GM10266 (cell line): ENCODE measurements at regions not wholly inside any gene's neighbourhood (a gene's known extent, or its start where the extent isn't known, plus 50 kb on each side); places are given as distances from the start of the nearest gene placed in this dataset.

Source experiments
- DNase-seq: peaks from one replicate; pipeline ENCODE4 v3.0.0; 2012; ENCODE audit errors: extremely low spot score
- CTCF ChIP-seq: IDR thresholded peaks from 2 replicates; pipeline ENCODE4 v1.5.1; 2012; ENCODE audit warnings: mild to moderate bottlenecking, low read depth; ENCODE audit not compliant: control insufficient read depth, insufficient read depth; ENCODE audit errors: missing control alignments

- no peak for TF ChIP-seq CTCF
- no peak for DNase-seq
Measured at GRCh38 chr6:51013376-51013775, 194.7 kb downstream of the TFAP2B start.

GRCh38 chr6:51015394-51015793 lies 196.7 kb downstream of the TFAP2B start:
- DNase-seq: no peak
- no peak for TF ChIP-seq CTCF

- DNase-seq: no peak
- no peak for TF ChIP-seq CTCF
Measured at GRCh38 chr6:51016489-51016888, 197.8 kb downstream of the TFAP2B start.

- no peak for TF ChIP-seq CTCF
- DNase-seq: no peak
Measured at GRCh38 chr6:51019806-51020205, 201.1 kb downstream of the TFAP2B start.

GRCh38 chr6:51021171-51021570 lies 202.5 kb downstream of the TFAP2B start:
- TF ChIP-seq CTCF: no peak
- DNase-seq: no peak

GRCh38 chr6:51024126-51024525 lies 205.5 kb downstream of the TFAP2B start:
- no peak for TF ChIP-seq CTCF
- no peak for DNase-seq

- DNase-seq: no peak
- no peak for TF ChIP-seq CTCF
Measured at GRCh38 chr6:51025082-51025777, 206.6 kb downstream of the TFAP2B start.
